ENCODE measurements at regions not wholly inside any gene's neighbourhood (a gene's known extent, or its start where the extent isn't known, plus 50 kb on each side); places are given as distances from the start of the nearest gene placed in this dataset.

DNA sequence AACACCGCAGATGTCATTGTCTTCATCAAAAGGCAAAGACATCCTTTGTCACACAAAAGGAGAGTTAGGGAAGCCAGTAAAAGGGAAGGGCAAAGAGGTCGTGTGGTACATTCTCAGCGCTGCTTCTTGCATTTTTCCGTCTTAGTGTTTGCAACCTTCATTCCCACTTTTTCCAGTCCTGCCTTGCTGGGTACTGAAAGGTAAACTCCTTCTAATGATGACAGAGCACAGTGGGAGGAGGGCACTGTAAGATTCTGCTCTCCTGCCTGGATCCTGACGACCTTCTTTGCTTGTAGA lies 424.3 kb upstream of the MEX3C start:
- Histone ChIP-seq H3K27ac (ENCODE audit: low read length) (no peak overlapping the region), H3K9me3 (ENCODE audit: control insufficient read depth, low read length) (no peaks in the 10 kb centered on the region), H3K4me3 (ENCODE audit: low read length) (no peak overlapping the region), H3K27me3 (ENCODE audit: control insufficient read depth, insufficient read depth) (no peaks in the 10 kb centered on the region), H3K4me1 (ENCODE audit: control insufficient read depth, insufficient read depth, low read length) (no peaks in the 10 kb centered on the region)
- intact Hi-C loops (cut with DNase I) = no loop called here
- WGBS = 47% methylated on average over 5 of the region's 5 CpGs
- DNase-seq (no peak), ATAC-seq (no peak)

DNA sequence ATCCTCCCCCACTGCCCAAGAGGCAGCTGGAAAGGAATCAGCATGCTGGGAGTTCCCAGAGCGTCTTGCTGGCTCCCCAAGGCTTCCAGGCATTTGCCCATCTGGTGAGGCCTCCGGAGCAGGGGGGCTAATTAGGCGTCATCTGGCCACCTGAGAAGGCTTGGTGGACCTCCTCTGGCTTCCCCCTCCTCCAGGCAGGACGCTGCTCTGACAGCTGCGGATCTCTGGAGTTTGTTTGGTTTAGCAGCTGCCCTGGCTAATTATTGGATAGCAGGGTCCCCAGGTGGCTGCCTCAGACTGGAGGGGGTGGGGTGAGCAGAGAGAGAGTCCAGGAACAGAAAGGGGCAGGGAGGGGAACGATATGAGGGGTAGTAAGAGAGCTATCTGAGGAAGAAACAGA lies 425.2 kb upstream of the MEX3C start:
- no peak overlapping the region for H3K27ac ChIP-seq (ENCODE audit: low read length)
- H3K27me3 ChIP-seq (ENCODE audit: control insufficient read depth, insufficient read depth) = no peaks in the 10 kb centered on the region
- DNase-seq (no peak), ATAC-seq (no peak)
- intact Hi-C loops (cut with DNase I) = no loop called here
- WGBS = 21% methylated on average over 6 of the region's 6 CpGs
- H3K4me1 ChIP-seq (ENCODE audit: control insufficient read depth, insufficient read depth, low read length) = no peaks in the 10 kb centered on the region
- no peaks in the 10 kb centered on the region for H3K9me3 ChIP-seq (ENCODE audit: control insufficient read depth, low read length)
- no peak overlapping the region for H3K4me3 ChIP-seq (ENCODE audit: low read length)

DNA sequence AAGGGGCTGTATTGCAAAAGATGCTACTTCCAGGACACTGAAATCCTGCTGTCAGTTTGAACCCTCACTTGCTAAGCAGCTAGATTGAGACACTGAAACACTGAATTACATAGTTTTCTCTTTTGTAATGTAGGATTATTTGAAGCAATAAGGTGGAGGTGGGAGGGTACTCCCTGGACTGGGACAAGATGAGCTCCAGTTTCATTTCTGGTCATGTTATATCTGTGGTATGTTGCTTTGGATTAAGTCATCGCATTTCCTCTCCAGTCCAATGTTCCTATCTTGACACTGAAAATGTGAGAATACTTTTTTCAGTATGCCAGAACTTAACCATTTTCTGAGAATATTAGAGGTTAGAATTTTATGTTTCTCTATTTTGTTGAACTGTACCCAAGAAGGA lies 426.2 kb upstream of the MEX3C start:
- H3K9me3 ChIP-seq (ENCODE audit: control insufficient read depth, low read length) = no peaks in the 10 kb centered on the region
- no peak overlapping the region for H3K4me3 ChIP-seq (ENCODE audit: low read length)
- H3K27ac ChIP-seq (ENCODE audit: low read length) = no peak overlapping the region
- DNase-seq = no peak
- no peaks in the 10 kb centered on the region for H3K27me3 ChIP-seq (ENCODE audit: control insufficient read depth, insufficient read depth)
- no peaks in the 10 kb centered on the region for H3K4me1 ChIP-seq (ENCODE audit: control insufficient read depth, insufficient read depth, low read length)
- ATAC-seq = no peak
- WGBS = 65% methylated on average over 1 of the region's 1 CpG
- intact Hi-C loops (cut with DNase I) = no loop called here

DNA sequence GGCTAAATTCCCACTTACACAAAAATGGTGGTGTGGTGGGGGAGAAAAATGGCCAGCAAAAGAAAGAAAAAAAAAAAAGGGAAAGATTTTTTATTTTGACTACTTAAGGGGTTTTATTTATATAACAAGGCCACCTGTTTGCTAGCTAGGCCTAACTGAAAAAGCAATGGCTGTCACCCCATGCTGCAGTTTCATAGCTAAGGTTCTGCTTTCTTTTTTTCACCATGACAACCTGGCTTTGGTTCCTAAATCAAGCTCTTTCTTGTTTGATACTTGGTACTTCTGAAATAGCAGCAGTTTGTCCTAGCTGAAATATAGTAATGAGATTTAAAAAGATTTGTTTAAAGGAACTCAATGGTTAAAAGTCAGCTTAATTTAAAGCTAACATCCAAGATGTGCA lies 433.2 kb upstream of the MEX3C start:
- Histone ChIP-seq H3K4me3 (ENCODE audit: low read length) (no peak overlapping the region), H3K9me3 (ENCODE audit: control insufficient read depth, low read length) (no peaks in the 10 kb centered on the region), H3K4me1 (ENCODE audit: control insufficient read depth, insufficient read depth, low read length) (no peaks in the 10 kb centered on the region), H3K27me3 (ENCODE audit: control insufficient read depth, insufficient read depth) (no peaks in the 10 kb centered on the region), H3K27ac (ENCODE audit: low read length) (no peak overlapping the region)
- intact Hi-C loops (cut with DNase I) = no loop called here
- ATAC-seq (no peak), DNase-seq (no peak)

DNA sequence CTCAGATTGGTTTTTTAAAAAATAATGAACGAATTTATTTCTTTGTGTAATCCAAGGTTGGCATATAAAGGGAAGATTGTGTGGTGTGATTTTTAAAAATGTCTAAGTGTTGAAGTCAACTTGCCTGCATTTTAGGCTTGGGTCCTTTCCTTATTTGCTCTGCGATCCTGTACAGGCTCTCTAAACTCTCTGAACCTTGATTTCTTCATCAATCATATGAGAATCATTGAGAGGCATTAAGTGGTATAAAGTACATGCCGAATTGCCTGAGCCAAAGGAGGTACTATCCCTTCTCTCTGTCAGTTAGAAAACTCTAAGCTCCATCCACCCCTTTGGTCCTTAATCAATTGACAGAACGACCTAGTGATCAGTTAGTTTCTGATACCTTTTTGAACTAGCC lies 440.4 kb upstream of the MEX3C start:
- intact Hi-C loops (cut with DNase I) = no loop called here
- ATAC-seq = no peak
- no peak overlapping the region for H3K27ac ChIP-seq (ENCODE audit: low read length)
- WGBS = 67% methylated on average over 4 of the region's 4 CpGs
- H3K4me3 ChIP-seq (ENCODE audit: low read length) = no peak overlapping the region
- DNase-seq = no peak
- no peaks in the 10 kb centered on the region for H3K27me3 ChIP-seq (ENCODE audit: control insufficient read depth, insufficient read depth)
- no peaks in the 10 kb centered on the region for H3K4me1 ChIP-seq (ENCODE audit: control insufficient read depth, insufficient read depth, low read length)
- H3K9me3 ChIP-seq (ENCODE audit: control insufficient read depth, low read length) = no peaks in the 10 kb centered on the region

DNA sequence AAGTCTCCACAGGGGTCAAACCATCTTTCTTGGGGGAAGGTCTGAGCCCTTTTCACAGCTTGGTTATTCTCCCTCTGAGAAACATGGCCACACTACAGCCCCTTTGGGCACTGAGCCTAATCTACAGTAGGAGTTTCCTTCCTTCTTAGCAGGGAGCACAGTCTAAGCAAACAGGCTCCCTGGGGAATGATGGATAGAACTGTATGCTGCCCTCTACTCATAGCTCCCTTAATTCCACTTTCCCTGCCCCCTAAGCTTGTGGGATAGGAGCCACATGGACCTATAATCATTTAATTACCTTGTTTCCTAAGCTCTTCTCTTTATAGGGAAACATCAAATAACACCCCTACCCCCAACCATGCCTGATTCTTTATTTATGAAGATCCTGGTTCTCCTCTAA lies 442.1 kb upstream of the MEX3C start:
- Histone ChIP-seq H3K27ac (ENCODE audit: low read length) (no peak overlapping the region), H3K27me3 (ENCODE audit: control insufficient read depth, insufficient read depth) (no peaks in the 10 kb centered on the region), H3K4me1 (ENCODE audit: control insufficient read depth, insufficient read depth, low read length) (no peaks in the 10 kb centered on the region), H3K4me3 (ENCODE audit: low read length) (no peak overlapping the region), H3K9me3 (ENCODE audit: control insufficient read depth, low read length) (no peaks in the 10 kb centered on the region)
- ATAC-seq (no peak), DNase-seq (no peak)
- intact Hi-C loops (cut with DNase I) = no loop called here

DNA sequence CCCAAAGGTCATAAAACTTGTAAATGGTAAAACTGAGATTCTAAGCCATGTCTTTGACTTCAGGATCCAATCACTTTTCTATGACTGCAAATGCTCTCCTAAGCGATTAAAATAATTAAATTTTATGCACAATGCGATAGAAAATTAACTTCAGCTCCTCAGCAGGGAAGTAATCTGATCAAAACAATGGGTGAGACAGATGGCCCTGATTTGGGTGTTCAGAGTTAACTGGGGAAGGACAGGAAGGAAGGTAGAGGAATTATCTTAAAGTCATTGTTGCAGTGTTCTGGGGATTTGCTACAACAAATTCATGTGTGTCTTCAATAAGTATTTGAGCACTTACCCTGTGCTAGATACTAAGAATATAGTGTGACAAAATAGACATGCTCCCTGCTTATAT lies 446.0 kb upstream of the MEX3C start:
- intact Hi-C loops (cut with DNase I) = no loop called here
- H3K27me3 ChIP-seq (ENCODE audit: control insufficient read depth, insufficient read depth) = no peaks in the 10 kb centered on the region
- no peaks in the 10 kb centered on the region for H3K4me1 ChIP-seq (ENCODE audit: control insufficient read depth, insufficient read depth, low read length)
- 76% methylated on average over 2 of the region's 2 CpGs for WGBS
- no peak for ATAC-seq
- DNase-seq = no peak
- no peaks in the 10 kb centered on the region for H3K9me3 ChIP-seq (ENCODE audit: control insufficient read depth, low read length)
- H3K27ac ChIP-seq (ENCODE audit: low read length) = no peak overlapping the region
- H3K4me3 ChIP-seq (ENCODE audit: low read length) = no peak overlapping the region

DNA sequence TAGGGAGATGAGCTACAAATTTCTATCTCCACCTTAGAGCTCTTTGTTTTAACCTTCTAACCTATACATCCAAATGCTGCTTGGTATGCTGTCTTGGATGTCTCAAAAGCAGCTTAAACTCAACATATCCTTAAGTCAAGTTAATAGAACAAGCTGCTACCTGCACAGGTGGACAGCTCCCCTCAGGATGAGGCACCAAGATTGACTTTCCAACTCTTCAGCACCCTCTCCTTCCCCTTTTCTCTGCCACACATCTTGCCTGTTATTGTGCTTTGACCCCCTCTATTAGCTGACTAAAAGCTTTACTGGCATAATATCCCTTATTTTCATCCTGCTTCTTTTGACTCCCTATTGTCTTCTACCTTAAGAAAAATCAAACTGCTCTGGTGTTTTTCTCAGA lies 448.1 kb upstream of the MEX3C start:
- H3K27ac ChIP-seq (ENCODE audit: low read length) = no peak overlapping the region
- no peak for DNase-seq
- no peak overlapping the region for H3K4me3 ChIP-seq (ENCODE audit: low read length)
- H3K4me1 ChIP-seq (ENCODE audit: control insufficient read depth, insufficient read depth, low read length) = no peaks in the 10 kb centered on the region
- no peaks in the 10 kb centered on the region for H3K9me3 ChIP-seq (ENCODE audit: control insufficient read depth, low read length)
- ATAC-seq = no peak
- H3K27me3 ChIP-seq (ENCODE audit: control insufficient read depth, insufficient read depth) = no peaks in the 10 kb centered on the region
- intact Hi-C loops (cut with DNase I) = no loop called here

DNA sequence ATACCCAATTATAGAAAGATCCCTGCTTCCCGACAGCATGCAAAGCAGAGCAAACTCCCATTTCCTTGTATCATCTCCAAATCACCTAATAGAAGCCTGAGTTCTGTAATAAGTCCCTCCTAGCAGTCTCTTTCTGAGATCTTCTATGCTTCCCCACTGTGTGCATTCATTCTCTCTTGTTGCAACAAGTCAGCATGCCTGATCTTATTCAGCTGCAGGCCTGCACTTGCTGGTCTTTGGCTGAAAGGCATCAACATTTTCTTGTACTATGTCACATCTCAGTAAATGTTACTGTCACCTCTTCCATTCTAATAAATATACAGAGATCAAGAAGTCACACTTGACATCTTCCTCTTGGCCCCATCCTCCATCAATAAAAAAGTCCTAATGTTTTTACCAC lies 449.9 kb upstream of the MEX3C start:
- no peak for DNase-seq
- Histone ChIP-seq H3K9me3 (ENCODE audit: control insufficient read depth, low read length) (no peaks in the 10 kb centered on the region), H3K27ac (ENCODE audit: low read length) (no peak overlapping the region), H3K27me3 (ENCODE audit: control insufficient read depth, insufficient read depth) (no peaks in the 10 kb centered on the region), H3K4me1 (ENCODE audit: control insufficient read depth, insufficient read depth, low read length) (no peaks in the 10 kb centered on the region), H3K4me3 (ENCODE audit: low read length) (no peak overlapping the region)
- 77% methylated on average over 1 of the region's 1 CpG for WGBS
- ATAC-seq = no peak
- intact Hi-C loops (cut with DNase I) = no loop called here

DNA sequence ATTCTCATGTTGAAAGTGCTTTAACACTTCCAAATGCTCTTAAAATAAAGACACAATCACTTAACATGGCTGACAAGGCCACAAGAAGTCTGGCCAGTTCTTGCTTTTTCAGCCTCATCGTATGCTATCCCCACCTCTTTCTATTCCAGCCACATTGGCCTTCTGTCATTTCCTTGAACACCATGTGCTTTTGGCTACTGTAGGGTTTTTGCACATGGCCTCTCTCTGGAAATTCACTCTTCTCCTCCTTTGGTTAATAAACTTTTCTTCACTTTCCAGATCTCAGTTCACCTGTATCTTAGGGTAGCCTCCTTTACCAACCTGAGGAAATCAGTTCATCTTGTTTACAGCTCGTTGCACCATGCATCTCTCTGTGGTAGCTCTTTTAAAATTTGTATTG lies 450.5 kb upstream of the MEX3C start:
- WGBS = 73% methylated on average over 2 of the region's 2 CpGs
- H3K4me1 ChIP-seq (ENCODE audit: control insufficient read depth, insufficient read depth, low read length) = no peaks in the 10 kb centered on the region
- intact Hi-C loops (cut with DNase I) = no loop called here
- no peaks in the 10 kb centered on the region for H3K27me3 ChIP-seq (ENCODE audit: control insufficient read depth, insufficient read depth)
- DNase-seq (no peak), ATAC-seq (no peak)
- no peaks in the 10 kb centered on the region for H3K9me3 ChIP-seq (ENCODE audit: control insufficient read depth, low read length)
- H3K4me3 ChIP-seq (ENCODE audit: low read length) = no peak overlapping the region
- H3K27ac ChIP-seq (ENCODE audit: low read length) = no peak overlapping the region

DNA sequence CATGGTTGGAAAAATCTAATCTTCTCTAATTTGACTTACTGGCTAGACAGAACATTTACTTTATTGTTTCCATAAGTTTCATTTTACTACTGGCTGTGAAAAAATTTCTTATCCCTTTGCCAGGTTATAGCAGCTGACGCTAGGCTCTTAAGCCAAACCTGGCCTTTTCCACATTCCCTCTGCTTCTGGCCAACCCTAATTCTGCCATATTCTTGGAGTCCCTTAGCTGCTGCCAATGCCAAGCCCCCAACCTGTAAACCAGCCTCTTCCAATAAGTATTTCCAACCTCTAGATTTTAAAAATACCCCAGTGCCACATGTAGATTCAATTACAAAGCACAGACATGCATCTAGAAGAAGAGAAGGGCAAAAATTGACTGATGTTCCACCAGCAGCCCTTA lies 452.3 kb upstream of the MEX3C start:
- WGBS = 84% methylated on average over 1 of the region's 1 CpG
- H3K9me3 ChIP-seq (ENCODE audit: control insufficient read depth, low read length) = no peaks in the 10 kb centered on the region
- intact Hi-C loops (cut with DNase I) = no loop called here
- ATAC-seq = no peak
- no peaks in the 10 kb centered on the region for H3K27me3 ChIP-seq (ENCODE audit: control insufficient read depth, insufficient read depth)
- H3K4me1 ChIP-seq (ENCODE audit: control insufficient read depth, insufficient read depth, low read length) = no peaks in the 10 kb centered on the region
- no peak for DNase-seq
- H3K4me3 ChIP-seq (ENCODE audit: low read length) = no peak overlapping the region
- no peak overlapping the region for H3K27ac ChIP-seq (ENCODE audit: low read length)

DNA sequence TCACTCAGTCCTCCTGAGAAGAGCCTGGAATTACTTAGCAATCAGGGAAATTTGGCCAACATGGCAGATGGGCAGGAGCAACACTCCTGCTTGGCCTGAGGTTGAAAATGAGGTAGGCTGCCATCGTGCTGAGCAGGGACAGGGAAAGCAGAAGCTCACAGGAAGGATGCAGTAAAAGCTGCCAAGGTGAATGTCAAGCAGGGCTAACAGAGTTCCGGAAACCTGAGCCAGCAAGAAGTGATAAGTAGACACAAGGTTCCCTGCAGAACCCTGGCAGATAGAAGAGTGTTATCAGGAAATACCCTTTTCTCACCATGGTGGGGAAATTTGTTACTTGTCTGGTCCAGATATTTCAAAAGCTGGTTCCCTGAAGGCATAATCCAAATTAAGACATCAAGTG lies 454.3 kb upstream of the MEX3C start:
- no peak for DNase-seq
- intact Hi-C loops (cut with DNase I) = no loop called here
- Histone ChIP-seq H3K27me3 (ENCODE audit: control insufficient read depth, insufficient read depth) (no peaks in the 10 kb centered on the region), H3K27ac (ENCODE audit: low read length) (no peak overlapping the region), H3K4me1 (ENCODE audit: control insufficient read depth, insufficient read depth, low read length) (no peaks in the 10 kb centered on the region), H3K9me3 (ENCODE audit: control insufficient read depth, low read length) (no peaks in the 10 kb centered on the region), H3K4me3 (ENCODE audit: low read length) (no peak overlapping the region)
- ATAC-seq = no peak
- 42% methylated on average over 2 of the region's 2 CpGs for WGBS
